GM23248 (cell line): ENCODE measurements at regions not wholly inside any gene's neighbourhood (a gene's known extent, or its start where the extent isn't known, plus 50 kb on each side); places are given as distances from the start of the nearest gene placed in this dataset.

Experiments used
- EZH2 ChIP-seq: fragments of 200-600 bp; sonication (generic); IDR thresholded peaks from 2 replicates; pipeline ENCODE4 v1.6.1; 2018; ENCODE audit warnings: antibody characterized with exemption, mild to moderate bottlenecking; ENCODE audit not compliant: insufficient read depth, poor library complexity, severe bottlenecking
- EZH2phosphoT487 ChIP-seq: fragments of 200-600 bp; sonication (generic); IDR thresholded peaks from 2 replicates; pipeline ENCODE4 v1.6.1; 2018; ENCODE audit warnings: antibody characterized with exemption, moderate library complexity, mild to moderate bottlenecking, low read depth; ENCODE audit not compliant: insufficient read depth

- TF ChIP-seq EZH2phosphoT487 (no peak), EZH2 (no peak)
Observed at GRCh38 chr3:102577082-102577789, 142.4 kb downstream of the ZPLD1 start.
